ENCODE measurements at regions not wholly inside any gene's neighbourhood (a gene's known extent, or its start where the extent isn't known, plus 50 kb on each side); places are given as distances from the start of the nearest gene placed in this dataset.
"Not testable (repeated sequence)": the region's sequence is repeated elsewhere in the genome, so short reads cannot be mapped to it uniquely, and the experiment has no call there.

GRCh38 chr15:100733101-100733842 lies 130.9 kb downstream of the ASB7 start:
- H3K27me3 ChIP-seq (ENCODE audit: insufficient read depth, low read length) = no peaks in the 10 kb centered on the region
- H3K4me3 ChIP-seq (ENCODE audit: low read length in 2 of 2) = no peak overlapping the region
- no peaks in the 10 kb centered on the region for H3K36me3 Mint-ChIP-seq
- ChIA-PET POLR2A (ENCODE audit: partially characterized antibody) (no interaction called here), CTCF (ENCODE audit: partially characterized antibody) (no interaction called here)
- H3K4me1 Mint-ChIP-seq = no peaks in the 10 kb centered on the region
- intact Hi-C loops (cut with micrococcal nuclease) = no loop called here
- no peak for DNase-seq
- peaks cover 1% of the 10 kb centered on the region in 2 donors for H3K27me3 Mint-ChIP-seq
- no peak overlapping the region for H3K27ac ChIP-seq (ENCODE audit: low read depth, low read length)
- H3K27ac Mint-ChIP-seq = no peak overlapping the region
- no peak overlapping the region for H3K4me3 Mint-ChIP-seq
- H3K9me3 Mint-ChIP-seq = peaks cover 0 to 2% (median 0%) of the 10 kb centered on the region in 8 donors
- no peaks in the 10 kb centered on the region for H3K36me3 ChIP-seq (ENCODE audit: insufficient read depth, low read length)
- H3K4me1 ChIP-seq (ENCODE audit: insufficient read depth, low read length) = no peaks in the 10 kb centered on the region
- no peaks in the 10 kb centered on the region for H3K9me3 ChIP-seq (ENCODE audit: control insufficient read depth in 1 of 2, low read length in 2 of 2)

- H3K9me3 ChIP-seq (ENCODE audit: control insufficient read depth in 1 of 2, low read length in 2 of 2); H3K27me3 ChIP-seq (ENCODE audit: insufficient read depth, low read length); DNase-seq; H3K36me3 Mint-ChIP-seq; H3K4me1 Mint-ChIP-seq; H3K4me3 Mint-ChIP-seq; H3K27ac Mint-ChIP-seq; H3K4me3 ChIP-seq (ENCODE audit: low read length in 2 of 2); H3K4me1 ChIP-seq (ENCODE audit: insufficient read depth, low read length); intact Hi-C loops (cut with micrococcal nuclease); H3K27ac ChIP-seq (ENCODE audit: low read depth, low read length); H3K9me3 Mint-ChIP-seq; POLR2A ChIA-PET (ENCODE audit: partially characterized antibody); H3K36me3 ChIP-seq (ENCODE audit: insufficient read depth, low read length); CTCF ChIA-PET (ENCODE audit: partially characterized antibody); H3K27me3 Mint-ChIP-seq: not testable (repeated sequence)
Measured at GRCh38 chr15:100733843-100734185, 131.4 kb downstream of the ASB7 start.

GRCh38 chr15:100734586-100734985 lies 132.2 kb downstream of the ASB7 start:
- peaks cover 0 to 1% of the 10 kb centered on the region in 2 donors for H3K27me3 Mint-ChIP-seq
- peaks cover 0 to 2% (median 0%) of the 10 kb centered on the region in 8 donors for H3K9me3 Mint-ChIP-seq
- DNase-seq = no peak
- Histone ChIP-seq H3K27me3 (ENCODE audit: insufficient read depth, low read length) (no peaks in the 10 kb centered on the region), H3K36me3 (ENCODE audit: insufficient read depth, low read length) (no peaks in the 10 kb centered on the region), H3K27ac (ENCODE audit: low read depth, low read length) (no peak overlapping the region), H3K9me3 (ENCODE audit: control insufficient read depth in 1 of 2, low read length in 2 of 2) (no peaks in the 10 kb centered on the region), H3K4me1 (ENCODE audit: insufficient read depth, low read length) (no peaks in the 10 kb centered on the region), H3K4me3 (ENCODE audit: low read length in 2 of 2) (no peak overlapping the region)
- H3K27ac Mint-ChIP-seq = no peak overlapping the region
- CTCF ChIA-PET (ENCODE audit: partially characterized antibody) = no interaction called here
- no peaks in the 10 kb centered on the region for H3K36me3 Mint-ChIP-seq
- POLR2A ChIA-PET (ENCODE audit: partially characterized antibody) = no interaction called here
- intact Hi-C loops (cut with micrococcal nuclease) = no loop called here
- H3K4me1 Mint-ChIP-seq = no peaks in the 10 kb centered on the region
- H3K4me3 Mint-ChIP-seq = no peak overlapping the region

- Mint-ChIP-seq H3K9me3 (peaks cover 0 to 2% (median 0%) of the 10 kb centered on the region in 8 donors), H3K4me3 (no peak overlapping the region), H3K27ac (peak overlapping the region in 1 of 7 donors; percentile 19), H3K36me3 (no peaks in the 10 kb centered on the region), H3K27me3 (peaks cover 0 to 1% of the 10 kb centered on the region in 2 donors), H3K4me1 (no peaks in the 10 kb centered on the region)
- Histone ChIP-seq H3K27ac (ENCODE audit: low read depth, low read length) (no peak overlapping the region), H3K36me3 (ENCODE audit: insufficient read depth, low read length) (no peaks in the 10 kb centered on the region), H3K9me3 (ENCODE audit: control insufficient read depth in 1 of 2, low read length in 2 of 2) (no peaks in the 10 kb centered on the region), H3K27me3 (ENCODE audit: insufficient read depth, low read length) (no peaks in the 10 kb centered on the region), H3K4me3 (ENCODE audit: low read length in 2 of 2) (no peak overlapping the region), H3K4me1 (ENCODE audit: insufficient read depth, low read length) (no peaks in the 10 kb centered on the region)
- POLR2A ChIA-PET (ENCODE audit: partially characterized antibody) = no interaction called here
- DNase-seq = no peak
- intact Hi-C loops (cut with micrococcal nuclease) = no loop called here
- CTCF ChIA-PET (ENCODE audit: partially characterized antibody) = no interaction called here
Measured at GRCh38 chr15:100735129-100736053, 133.0 kb downstream of the ASB7 start.

- no peak overlapping the region for H3K4me3 ChIP-seq (ENCODE audit: low read length in 2 of 2)
- Mint-ChIP-seq H3K4me3 (no peak overlapping the region), H3K9me3 (peaks cover 0 to 2% (median 0%) of the 10 kb centered on the region in 8 donors), H3K27me3 (peaks cover 0 to 4% of the 10 kb centered on the region in 2 donors), H3K4me1 (no peaks in the 10 kb centered on the region), H3K27ac (no peak overlapping the region), H3K36me3 (no peaks in the 10 kb centered on the region)
- H3K27me3 ChIP-seq (ENCODE audit: insufficient read depth, low read length) = no peaks in the 10 kb centered on the region
- H3K9me3 ChIP-seq (ENCODE audit: control insufficient read depth in 1 of 2, low read length in 2 of 2) = no peaks in the 10 kb centered on the region
- intact Hi-C loops (cut with micrococcal nuclease) = no loop called here
- H3K36me3 ChIP-seq (ENCODE audit: insufficient read depth, low read length) = no peaks in the 10 kb centered on the region
- H3K27ac ChIP-seq (ENCODE audit: low read depth, low read length) = no peak overlapping the region
- H3K4me1 ChIP-seq (ENCODE audit: insufficient read depth, low read length) = no peaks in the 10 kb centered on the region
- POLR2A ChIA-PET (ENCODE audit: partially characterized antibody) = no interaction called here
- no peak for DNase-seq
- CTCF ChIA-PET (ENCODE audit: partially characterized antibody) = no interaction called here
Measured at GRCh38 chr15:100737214-100737613, 134.8 kb downstream of the ASB7 start.

- ChIA-PET CTCF (ENCODE audit: partially characterized antibody) (no interaction called here), POLR2A (ENCODE audit: partially characterized antibody) (no interaction called here)
Measured at GRCh38 chr15:100738614-100739013, 136.2 kb downstream of the ASB7 start.

GRCh38 chr15:100740138-100740537 lies 137.7 kb downstream of the ASB7 start:
- Mint-ChIP-seq H3K4me1 (no peaks in the 10 kb centered on the region), H3K27ac (no peak overlapping the region), H3K36me3 (no peaks in the 10 kb centered on the region), H3K27me3 (peaks cover 0 to 8% of the 10 kb centered on the region in 2 donors), H3K4me3 (no peak overlapping the region), H3K9me3 (no peaks in the 10 kb centered on the region)
- CTCF ChIA-PET (ENCODE audit: partially characterized antibody) = no interaction called here
- Histone ChIP-seq H3K27me3 (ENCODE audit: insufficient read depth, low read length) (no peaks in the 10 kb centered on the region), H3K4me3 (ENCODE audit: low read length in 2 of 2) (no peak overlapping the region), H3K27ac (ENCODE audit: low read depth, low read length) (no peak overlapping the region), H3K4me1 (ENCODE audit: insufficient read depth, low read length) (no peaks in the 10 kb centered on the region), H3K36me3 (ENCODE audit: insufficient read depth, low read length) (no peaks in the 10 kb centered on the region), H3K9me3 (ENCODE audit: control insufficient read depth in 1 of 2, low read length in 2 of 2) (no peaks in the 10 kb centered on the region)
- no peak for DNase-seq
- POLR2A ChIA-PET (ENCODE audit: partially characterized antibody) = no interaction called here
- intact Hi-C loops (cut with micrococcal nuclease) = no loop called here

More at GRCh38 chr15:100738614-100739013, 136.2 kb downstream of the ASB7 start:
- no peak overlapping the region for H3K4me3 ChIP-seq (ENCODE audit: low read length in 2 of 2)
- H3K36me3 ChIP-seq (ENCODE audit: insufficient read depth, low read length) = no peaks in the 10 kb centered on the region
- intact Hi-C loops (cut with micrococcal nuclease) = no loop called here
- no peaks in the 10 kb centered on the region for H3K36me3 Mint-ChIP-seq
- no peaks in the 10 kb centered on the region for H3K9me3 ChIP-seq (ENCODE audit: control insufficient read depth in 1 of 2, low read length in 2 of 2)
- DNase-seq = no peak
- H3K4me1 ChIP-seq (ENCODE audit: insufficient read depth, low read length) = no peaks in the 10 kb centered on the region
- peaks cover 0 to 2% (median 0%) of the 10 kb centered on the region in 8 donors for H3K9me3 Mint-ChIP-seq
- H3K27ac ChIP-seq (ENCODE audit: low read depth, low read length) = no peak overlapping the region
- no peak overlapping the region for H3K27ac Mint-ChIP-seq
- H3K27me3 Mint-ChIP-seq = peaks cover 0 to 4% of the 10 kb centered on the region in 2 donors
- no peaks in the 10 kb centered on the region for H3K27me3 ChIP-seq (ENCODE audit: insufficient read depth, low read length)
- H3K4me1 Mint-ChIP-seq = no peaks in the 10 kb centered on the region
- H3K4me3 Mint-ChIP-seq = no peak overlapping the region

All from CD4-positive, alpha-beta memory T cell (primary cell).